SIG-M5 treated with dmso at 0.1 percent for 504 hours (cell line): ENCODE measurements at regions not wholly inside any gene's neighbourhood (a gene's known extent, or its start where the extent isn't known, plus 50 kb on each side); places are given as distances from the start of the nearest gene placed in this dataset.
"Not testable (repeated sequence)": the region's sequence is repeated elsewhere in the genome, so short reads cannot be mapped to it uniquely, and the experiment has no call there.

Experiments used
- DNase-seq: peaks from one replicate; lab custom pipeline; 2025; ENCODE audit not compliant: unreplicated experiment; lab: John Stamatoyannopoulos, UW

DNA sequence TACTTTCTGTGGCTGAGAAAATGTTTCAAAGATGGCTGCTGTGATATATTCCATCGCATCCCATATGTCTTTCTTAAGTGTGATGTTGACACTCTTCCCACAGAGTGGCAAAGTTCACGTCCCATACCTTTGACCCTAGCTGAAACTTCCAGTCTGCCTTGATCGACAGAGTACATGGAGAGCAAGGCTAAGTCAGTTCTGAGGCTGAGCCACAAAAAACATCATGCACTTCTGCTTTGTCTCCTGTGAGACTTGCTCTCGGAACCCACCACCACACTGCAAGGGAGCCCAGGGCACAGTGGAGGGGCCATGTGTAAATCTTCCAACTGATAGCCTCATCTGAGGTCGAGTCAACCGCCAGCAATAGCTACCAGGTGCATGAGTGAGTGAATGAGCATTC is 431.9 kb upstream of the RUNX1 start:
- no peak for DNase-seq

- DNase-seq, result no peak
These were observed 430.4 kb upstream of the RUNX1 start for GRCh38 chr21:35479529-35479928.

- DNase-seq, result no peak
These were observed 430.0 kb upstream of the RUNX1 start for GRCh38 chr21:35479065-35479448.

- DNase-seq, result peak; percentile 43
These were observed 429.3 kb upstream of the RUNX1 start for GRCh38 chr21:35478161-35479064.

- no peak for DNase-seq
These were observed 428.5 kb upstream of the RUNX1 start for GRCh38 chr21:35477622-35478021.

DNA sequence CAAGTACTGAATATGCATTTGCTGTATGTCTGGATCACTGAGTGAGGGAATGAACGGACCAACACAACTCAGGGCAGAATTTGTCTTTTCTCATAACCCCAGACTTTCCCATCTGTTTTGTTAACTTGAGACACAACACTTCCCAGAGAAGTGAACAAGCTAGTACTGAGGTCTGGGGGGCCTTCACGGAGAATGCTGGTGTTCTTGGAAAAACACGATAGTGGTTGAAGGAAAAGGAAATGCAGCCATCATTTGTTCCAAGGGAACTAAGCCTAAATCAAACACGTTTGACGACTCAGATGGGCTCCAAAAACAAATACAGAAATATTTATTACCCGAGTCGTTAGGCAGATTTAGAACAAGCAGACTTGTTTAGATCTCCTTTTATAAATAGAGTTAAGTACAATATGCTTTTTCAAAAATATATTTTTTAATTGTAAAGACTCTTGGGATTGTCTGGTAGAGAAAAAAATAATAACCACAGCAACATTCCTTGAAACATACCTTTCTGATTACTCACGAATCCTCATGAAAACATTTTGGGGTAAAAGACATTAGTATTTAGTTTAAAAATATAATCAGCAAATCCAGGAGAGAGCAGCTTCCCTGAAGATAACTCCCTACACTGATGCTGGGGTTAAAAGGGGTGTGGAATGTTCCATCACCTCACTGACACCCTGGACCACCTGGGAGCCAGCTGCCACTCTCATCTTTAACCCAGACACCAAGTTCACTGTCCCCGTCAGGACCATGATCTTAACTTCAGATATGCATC is 427.7 kb upstream of the RUNX1 start:
- no peak for DNase-seq

GRCh38 chr21:35475762-35476161 is 426.7 kb upstream of the RUNX1 start:
- DNase-seq, result peak; percentile 97

DNA sequence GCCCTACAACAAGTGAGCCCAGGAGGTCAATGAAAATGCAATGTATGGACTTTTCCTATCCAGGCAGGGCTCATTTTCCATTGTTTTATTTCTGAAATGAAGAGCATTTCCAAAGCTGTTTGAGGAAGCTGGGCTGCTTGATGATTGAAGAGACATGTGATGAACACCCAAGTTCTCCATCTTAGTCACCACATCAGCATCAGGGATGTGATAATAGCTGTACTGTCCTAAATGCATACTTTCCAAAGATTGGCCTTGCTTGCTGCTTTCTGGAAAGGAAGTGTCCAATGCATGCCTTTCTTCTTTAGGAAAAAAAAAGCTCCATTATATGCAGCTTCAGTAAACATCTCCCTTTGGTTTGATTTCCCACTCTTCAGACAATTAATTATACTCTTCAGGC is 425.9 kb upstream of the RUNX1 start:
- peak; percentile 72 for DNase-seq

- DNase-seq, result peak; percentile 71
These were observed 424.4 kb upstream of the RUNX1 start for GRCh38 chr21:35473496-35473895.

DNA sequence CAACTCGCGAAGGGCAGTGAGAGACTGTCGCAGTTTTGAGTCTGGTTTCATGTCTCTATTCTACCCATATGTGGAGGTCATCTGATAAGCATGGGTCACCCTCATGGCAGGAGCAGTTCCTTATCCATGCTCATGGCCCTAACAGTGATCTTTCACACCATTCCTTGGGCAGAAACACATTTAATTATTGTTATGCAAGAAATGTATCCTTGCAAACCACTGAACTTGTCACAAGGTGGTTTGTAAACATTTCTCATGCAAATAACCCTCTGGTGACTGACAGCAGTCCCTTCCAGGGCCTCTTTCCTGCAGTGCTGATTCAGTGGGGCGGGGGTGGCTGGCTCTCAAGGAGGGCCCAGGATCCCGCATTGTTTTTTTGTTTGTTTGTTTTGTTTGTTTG is 421.4 kb upstream of the RUNX1 start:
- DNase-seq, result no peak

- DNase-seq, result no peak
These were observed 420.4 kb upstream of the RUNX1 start for GRCh38 chr21:35469498-35469897.

DNA sequence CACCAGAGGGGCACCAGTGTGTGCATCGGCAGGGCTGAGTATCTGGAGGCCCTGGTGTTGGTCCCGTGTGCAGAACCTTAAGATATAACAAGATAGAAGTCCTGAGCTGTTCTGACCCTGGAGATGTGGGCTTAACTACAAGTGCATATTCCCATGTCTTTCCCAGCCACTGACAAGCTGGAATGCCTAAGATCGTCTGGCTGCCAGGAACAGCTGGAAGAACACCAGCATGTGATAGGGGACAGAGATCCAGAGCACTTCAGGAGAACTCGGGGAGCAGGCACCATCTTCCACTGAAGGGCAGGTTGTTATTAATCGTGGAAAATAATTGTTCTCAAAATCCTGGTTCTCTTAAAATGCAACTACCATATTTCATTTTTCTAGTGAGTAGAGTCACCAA is 419.9 kb upstream of the RUNX1 start:
- no peak for DNase-seq

DNA sequence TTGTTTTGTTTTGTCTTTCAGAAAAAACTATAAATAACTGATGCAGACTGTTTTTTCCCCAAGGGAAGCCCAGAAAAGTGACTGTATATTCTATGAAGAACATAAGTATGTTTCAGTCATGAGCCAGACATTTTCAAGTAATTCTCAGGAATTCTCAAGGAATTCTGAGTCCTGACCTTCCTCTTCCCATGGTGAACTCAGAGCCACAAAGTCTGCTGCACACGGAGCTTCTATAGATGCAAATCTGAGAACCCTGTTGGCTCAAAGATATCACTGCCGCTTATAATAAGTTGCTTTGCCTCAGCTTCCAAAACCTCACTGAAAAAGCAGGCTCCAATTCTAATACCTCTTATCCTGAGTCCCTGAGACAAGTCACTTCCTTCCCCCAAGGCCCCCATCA is 418.5 kb upstream of the RUNX1 start:
- DNase-seq, result no peak

- not testable (repeated sequence) for DNase-seq
These were observed 417.6 kb upstream of the RUNX1 start for GRCh38 chr21:35466681-35467080.

GRCh38 chr21:35465741-35466140 is 416.6 kb upstream of the RUNX1 start:
- no peak for DNase-seq

DNA sequence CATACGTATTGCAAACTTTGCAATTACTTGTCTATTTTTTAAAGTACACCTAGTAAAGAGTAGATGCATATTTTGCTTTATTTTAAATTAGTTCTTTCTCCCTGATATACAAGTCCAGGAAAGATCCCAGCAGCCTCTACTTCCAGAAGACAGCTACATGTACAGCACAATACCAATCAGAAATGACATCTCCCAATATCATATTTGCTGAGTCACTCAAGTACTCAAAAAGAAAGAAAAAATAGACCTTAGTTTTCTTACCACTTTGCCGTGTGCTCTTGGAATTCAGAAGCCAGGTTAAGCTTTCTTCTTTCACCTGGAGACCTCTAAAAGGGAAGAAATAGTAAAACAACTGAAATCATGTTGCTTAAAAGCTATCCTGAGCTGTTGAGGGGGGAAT is 412.6 kb upstream of the RUNX1 start:
- DNase-seq, result no peak

GRCh38 chr21:35460441-35460840 is 411.3 kb upstream of the RUNX1 start:
- DNase-seq, result no peak

DNA sequence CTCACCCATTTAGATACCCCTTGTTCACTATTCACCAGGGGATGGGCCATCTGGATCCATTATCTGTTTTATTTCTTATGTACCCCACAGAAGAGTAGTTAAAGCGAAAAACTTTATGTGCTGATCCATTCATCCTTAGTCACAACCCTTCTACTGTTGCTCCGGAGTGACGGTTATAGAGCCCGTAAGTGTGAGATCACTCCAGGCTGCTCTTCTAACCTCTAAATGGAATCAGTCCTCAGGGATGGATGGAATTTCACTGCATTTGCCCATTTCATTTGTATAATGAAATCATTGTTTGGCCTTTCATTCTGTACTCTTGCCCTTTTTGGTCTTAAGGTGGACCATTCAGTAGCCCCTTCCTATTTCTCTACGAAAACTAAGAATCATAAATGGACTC is 409.3 kb upstream of the RUNX1 start:
- DNase-seq, result no peak

- DNase-seq, result no peak
These were observed 408.1 kb upstream of the RUNX1 start for GRCh38 chr21:35457097-35457804.

DNA sequence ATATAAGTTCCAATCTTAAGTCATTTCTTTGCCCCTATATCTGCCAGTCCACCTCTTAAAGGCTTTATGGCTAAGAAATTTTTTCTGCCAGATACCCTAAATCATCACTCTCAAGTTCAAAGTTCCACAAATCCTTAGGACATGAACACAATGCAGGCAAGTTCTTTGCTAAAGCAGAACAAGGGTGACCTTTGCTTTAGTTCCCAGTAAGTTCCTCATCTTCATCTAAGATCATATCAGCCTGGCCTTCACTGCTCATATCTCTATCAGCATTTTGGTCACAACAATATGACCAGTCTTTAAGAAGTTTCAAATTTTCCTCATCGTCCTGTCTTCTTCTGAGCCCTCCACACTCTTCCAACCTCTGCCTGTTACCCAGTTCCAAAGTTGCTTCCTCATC is 402.2 kb upstream of the RUNX1 start:
- DNase-seq, result no peak

- no peak for DNase-seq
These were observed 401.7 kb upstream of the RUNX1 start for GRCh38 chr21:35450830-35451229.

DNA sequence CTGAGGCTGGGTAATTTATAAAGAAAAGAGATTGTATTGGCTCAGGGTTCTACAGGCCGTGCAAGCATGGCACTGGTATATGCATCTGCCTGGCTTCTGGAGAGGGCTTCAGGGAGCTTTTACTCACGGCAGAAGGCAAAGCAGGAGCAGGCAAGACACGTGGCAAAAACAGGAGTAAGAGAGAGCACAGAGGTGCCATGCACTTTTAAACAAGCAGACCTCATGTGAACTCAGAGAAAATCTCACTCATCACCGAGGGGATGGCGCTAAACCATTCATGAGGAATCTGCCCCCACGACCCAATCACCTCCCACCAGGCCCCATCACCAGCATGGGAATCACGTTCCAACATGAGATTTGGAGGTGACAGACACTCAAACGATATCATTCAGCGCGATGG is 400.7 kb upstream of the RUNX1 start:
- DNase-seq, result no peak
